Stomach (tissue), 8 donors: ENCODE measurements at regions not wholly inside any gene's neighbourhood (a gene's known extent, or its start where the extent isn't known, plus 50 kb on each side); places are given as distances from the start of the nearest gene placed in this dataset.

ENCODE experiments used
- DNase-seq, 2 donors: peaks; one replicate each; pipeline versions ENCODE4 v3.0.0 to v3.0.0-alpha.2; 2013 to 2019
- H3K27ac ChIP-seq, 5 donors: fragments of 200-600 bp in 4 of 5; sonication (generic) in 4 of 5; one replicate each; pipeline ENCODE4 v1.5.1; 2013 to 2019; ENCODE audit warnings: mild to moderate bottlenecking in 1 of 5, moderate library complexity in 1 of 5
- H3K27me3 ChIP-seq, 3 donors: fragments of 200-600 bp; sonication (generic); one replicate each; pipeline ENCODE4 v1.5.1; 2017 to 2019; ENCODE audit warnings: mixed run types in 1 of 3
- H3K36me3 ChIP-seq, 4 donors: fragments of 200-600 bp; sonication (generic); 1 replicate in 3 of 4; 2 replicates in 1 of 4; pipeline ENCODE4 v1.5.1; 2016 to 2019
- H3K4me1 ChIP-seq, 4 donors: fragments of 200-600 bp; sonication (generic); one replicate each; pipeline ENCODE4 v1.5.1; 2016 to 2019
- H3K4me3 ChIP-seq, 4 donors: fragments of 200-600 bp; sonication (generic) in 3 of 4; one replicate each; pipeline ENCODE4 v1.5.1; 2016 to 2019; ENCODE audit warnings: mild to moderate bottlenecking in 1 of 4
- H3K9me3 ChIP-seq, 4 donors: fragments of 200-600 bp; sonication (generic); one replicate each; pipeline ENCODE4 v1.5.1; 2016 to 2019
- EP300 ChIP-seq: sonication (generic); formaldehyde crosslinking; IDR thresholded peaks from one replicate; pipeline ENCODE4 v1.6.1; 2017; ENCODE audit warnings: antibody characterized with exemption
- POLR2A ChIP-seq, 4 donors: fragments of 450-650 bp; IDR thresholded peaks; one replicate each; pipeline ENCODE4 v1.6.1; 2016; ENCODE audit warnings: antibody characterized with exemption in 4 of 4, control low read depth in 2 of 4, mild to moderate bottlenecking in 1 of 4, moderate library complexity in 1 of 4
- POLR2AphosphoS5 ChIP-seq, 3 donors: sonication (generic); formaldehyde crosslinking; IDR thresholded peaks; one replicate each; pipeline ENCODE4 v1.6.1; 2016; ENCODE audit warnings: antibody characterized with exemption in 3 of 3
- WGBS, 5 donors: extraction: QIAGEN DNeasy Blood & Tissue Kit in 3 of 5; methylation state at CpG; one replicate each; pipeline versions ENCODE4 v1.1.5 to v1.1.7; 2013 to 2018; 5-methylcytosine and 5-hydroxymethylcytosine counted together
- intact Hi-C: fragments of 100-400 bp; cut with DNase I; formaldehyde crosslinking; loops from one replicate; pipeline ENCODE4 v1.15.1; 2023; ENCODE audit warnings: low total_unique reads
- TF ChIP-seq, protein P1 (sequence below), 7 experiments: fragments of 450-650 bp in 4 of 7; fragments of 200-600 bp in 3 of 7; sonication (generic) in 3 of 7; IDR thresholded peaks; one replicate each; pipeline ENCODE4 v1.5.1; 2016 to 2019; ENCODE audit warnings: antibody characterized with exemption in 7 of 7, control low read depth in 2 of 7, mild to moderate bottlenecking in 1 of 7
- donor health status: healthy with polysubstance abuse.
- donor health status: Bipolar disorder and iron deficiency.
- donor health status: healthy.

DNA sequence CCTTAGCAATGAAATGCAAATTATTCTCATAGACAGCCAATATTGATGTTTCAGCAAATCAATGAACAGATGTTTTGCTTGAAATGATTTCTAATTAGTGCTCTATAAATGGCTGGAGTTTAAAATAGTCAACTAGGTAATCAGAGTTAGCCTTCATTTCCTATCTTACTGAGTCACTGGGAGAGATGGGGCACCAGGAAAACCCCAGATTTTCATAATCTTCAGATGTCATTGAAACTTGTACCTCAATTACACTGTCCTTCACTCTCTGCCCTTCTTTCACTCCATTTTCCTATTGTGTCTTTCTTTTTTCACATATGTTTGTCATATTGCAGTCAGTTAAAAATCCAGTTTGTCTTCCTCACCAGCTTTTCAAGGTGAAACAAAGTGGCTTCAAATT, 92.7 kb downstream of the C12orf75 start:
- H3K27ac ChIP-seq, result no peak overlapping the region
- no peaks in the 10 kb centered on the region for H3K9me3 ChIP-seq
- TF ChIP-seq EP300, result no peak
- TF ChIP-seq, protein P1, sequence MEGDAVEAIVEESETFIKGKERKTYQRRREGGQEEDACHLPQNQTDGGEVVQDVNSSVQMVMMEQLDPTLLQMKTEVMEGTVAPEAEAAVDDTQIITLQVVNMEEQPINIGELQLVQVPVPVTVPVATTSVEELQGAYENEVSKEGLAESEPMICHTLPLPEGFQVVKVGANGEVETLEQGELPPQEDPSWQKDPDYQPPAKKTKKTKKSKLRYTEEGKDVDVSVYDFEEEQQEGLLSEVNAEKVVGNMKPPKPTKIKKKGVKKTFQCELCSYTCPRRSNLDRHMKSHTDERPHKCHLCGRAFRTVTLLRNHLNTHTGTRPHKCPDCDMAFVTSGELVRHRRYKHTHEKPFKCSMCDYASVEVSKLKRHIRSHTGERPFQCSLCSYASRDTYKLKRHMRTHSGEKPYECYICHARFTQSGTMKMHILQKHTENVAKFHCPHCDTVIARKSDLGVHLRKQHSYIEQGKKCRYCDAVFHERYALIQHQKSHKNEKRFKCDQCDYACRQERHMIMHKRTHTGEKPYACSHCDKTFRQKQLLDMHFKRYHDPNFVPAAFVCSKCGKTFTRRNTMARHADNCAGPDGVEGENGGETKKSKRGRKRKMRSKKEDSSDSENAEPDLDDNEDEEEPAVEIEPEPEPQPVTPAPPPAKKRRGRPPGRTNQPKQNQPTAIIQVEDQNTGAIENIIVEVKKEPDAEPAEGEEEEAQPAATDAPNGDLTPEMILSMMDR (IDR thresholded peaks at IDR 0.05), result no peak
- no peak for TF ChIP-seq POLR2AphosphoS5 (IDR thresholded peaks at IDR 0.05)
- no peak for TF ChIP-seq POLR2A (IDR thresholded peaks at IDR 0.05)
- H3K4me1 ChIP-seq, result peaks cover 0 to 4% (median 0%) of the 10 kb centered on the region in 4 donors
- no peak overlapping the region for H3K4me3 ChIP-seq
- no peaks in the 10 kb centered on the region for H3K36me3 ChIP-seq
- intact Hi-C loops, result loop anchor here (5.0 kb wide), 2 partner anchors 729 to 799 kb away; no protein-coding TSS in a partner anchor
- H3K27me3 ChIP-seq, result no peaks in the 10 kb centered on the region
- no peak for DNase-seq

DNA sequence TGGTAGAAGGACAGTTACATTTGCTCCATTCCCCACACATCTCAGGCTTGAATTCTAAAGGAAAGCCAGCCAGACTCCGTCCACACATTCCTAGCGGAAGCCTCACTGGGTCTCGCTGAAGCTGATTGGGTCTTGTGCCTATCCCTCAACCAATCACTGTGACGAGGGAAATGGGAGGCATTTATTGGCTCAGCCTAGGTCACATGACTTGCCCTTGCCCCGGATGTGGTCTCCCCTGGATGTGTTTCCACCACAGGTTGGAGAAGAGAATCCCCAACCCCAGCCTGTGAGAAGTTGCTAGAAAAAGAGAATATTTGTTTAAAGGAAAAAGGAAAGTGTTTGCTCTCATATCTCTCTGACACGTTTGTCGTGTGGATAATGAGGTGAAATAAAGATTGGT, 93.4 kb downstream of the C12orf75 start:
- intact Hi-C loops, result loop anchor here (5.0 kb wide), 2 partner anchors 728 to 798 kb away; no protein-coding TSS in a partner anchor
- WGBS, 5 donors, result 76 to 89% (median 83%) methylated on average over 7 of the region's 7 CpGs
- no peak for TF ChIP-seq EP300
- TF ChIP-seq POLR2AphosphoS5 (IDR thresholded peaks at IDR 0.05), result no peak
- TF ChIP-seq POLR2A (IDR thresholded peaks at IDR 0.05), result no peak
- TF ChIP-seq, protein P1 (IDR thresholded peaks at IDR 0.05), result no peak

DNA sequence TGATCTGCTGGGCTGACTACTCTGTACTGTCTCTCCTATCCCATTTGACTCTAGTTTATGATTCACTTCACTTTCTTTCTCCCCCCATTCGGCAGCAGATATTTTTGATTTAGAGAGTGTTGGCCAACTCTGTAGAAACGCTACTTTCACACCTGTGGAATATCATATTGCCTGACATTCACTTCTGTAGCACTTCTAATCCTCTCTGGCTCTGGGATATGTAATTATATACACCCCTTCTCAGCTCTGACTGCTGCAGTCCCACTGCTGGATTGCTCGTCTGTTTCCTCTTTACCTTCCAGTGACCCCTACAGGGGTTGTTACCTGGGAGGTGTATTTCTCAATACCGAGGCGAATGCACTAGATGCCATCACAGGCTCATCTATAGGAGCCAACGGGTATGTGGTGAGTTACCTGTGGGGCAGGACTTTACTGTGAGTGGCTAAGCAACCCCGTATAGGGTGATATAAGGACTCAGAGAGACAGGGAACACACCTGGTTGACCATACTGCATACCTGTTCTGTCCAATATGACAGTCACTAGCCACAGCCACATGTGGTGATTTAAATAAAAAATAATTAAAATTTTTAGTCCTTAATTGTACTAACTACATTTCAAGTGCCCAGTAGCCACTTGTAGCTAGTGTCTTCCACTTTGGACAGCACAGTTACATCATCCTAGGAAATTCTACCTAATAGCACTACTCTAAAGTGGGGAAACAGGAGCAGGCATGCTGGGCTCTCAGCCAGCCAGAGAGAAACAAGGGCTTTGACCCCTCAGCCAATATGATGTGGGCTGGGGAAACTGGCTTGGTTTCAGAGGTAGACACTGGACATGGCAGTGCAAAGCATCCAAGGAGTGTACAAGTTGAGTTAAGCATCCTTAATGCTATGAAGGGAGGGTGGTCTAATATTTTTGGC, 95.0 kb downstream of the C12orf75 start:
- DNase-seq, result no peak
- H3K9me3 ChIP-seq, result no peaks in the 10 kb centered on the region
- TF ChIP-seq POLR2A (IDR thresholded peaks at IDR 0.05) (no peak), EP300 (no peak), POLR2AphosphoS5 (IDR thresholded peaks at IDR 0.05) (no peak)
- TF ChIP-seq, protein P1 (IDR thresholded peaks at IDR 0.05), result no peak
- no peak overlapping the region for H3K27ac ChIP-seq
- no peak overlapping the region for H3K4me3 ChIP-seq
- H3K4me1 ChIP-seq, result peaks cover 0 to 4% (median 0%) of the 10 kb centered on the region in 4 donors
- H3K27me3 ChIP-seq, result no peaks in the 10 kb centered on the region
- 85 to 93% (median 89%) methylated on average over 7 of the region's 7 CpGs for WGBS, 5 donors
- H3K36me3 ChIP-seq, result no peaks in the 10 kb centered on the region
- intact Hi-C loops, result no loop called here

More for the DNA sequence above, 93.4 kb downstream of the C12orf75 start:
- Histone ChIP-seq H3K4me1 (peaks cover 0 to 4% (median 0%) of the 10 kb centered on the region in 4 donors), H3K36me3 (no peaks in the 10 kb centered on the region), H3K4me3 (no peak overlapping the region), H3K9me3 (no peaks in the 10 kb centered on the region), H3K27me3 (no peaks in the 10 kb centered on the region), H3K27ac (no peak overlapping the region)
- no peak for DNase-seq

DNA sequence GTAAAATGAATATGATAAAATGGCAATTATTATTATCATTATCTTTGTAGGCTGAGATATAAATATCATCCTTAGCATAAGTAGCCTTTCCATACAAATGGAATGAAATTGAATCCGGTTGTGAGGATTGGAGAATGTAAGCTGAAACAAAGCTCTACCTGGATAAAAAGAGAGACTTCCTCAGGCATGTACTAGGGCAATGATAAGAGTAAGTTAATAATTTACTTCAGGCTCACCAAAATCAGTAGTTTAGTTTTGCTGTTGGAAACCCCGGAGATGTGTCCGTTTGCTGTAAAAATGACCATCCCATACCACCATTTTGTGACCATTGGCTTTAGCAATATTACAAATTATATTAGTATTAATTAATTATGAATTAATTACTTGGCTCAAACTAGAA, 96.3 kb downstream of the C12orf75 start:
- no peak for TF ChIP-seq POLR2A (IDR thresholded peaks at IDR 0.05)
- no peak for TF ChIP-seq POLR2AphosphoS5 (IDR thresholded peaks at IDR 0.05)
- TF ChIP-seq, protein P1 (IDR thresholded peaks at IDR 0.05), result no peak
- no peak for TF ChIP-seq EP300
- Histone ChIP-seq H3K27ac (no peak overlapping the region), H3K36me3 (no peaks in the 10 kb centered on the region), H3K4me3 (no peak overlapping the region), H3K4me1 (peaks cover 0 to 4% (median 0%) of the 10 kb centered on the region in 4 donors), H3K9me3 (no peaks in the 10 kb centered on the region), H3K27me3 (no peaks in the 10 kb centered on the region)
- 38 to 79% (median 45%) methylated on average over 3 of the region's 3 CpGs for WGBS, 5 donors
- intact Hi-C loops, result no loop called here
- DNase-seq, result no peak
